ENCODE measurements at regions not wholly inside any gene's neighbourhood (a gene's known extent, or its start where the extent isn't known, plus 50 kb on each side); places are given as distances from the start of the nearest gene placed in this dataset.
"Not testable (repeated sequence)": the region's sequence is repeated elsewhere in the genome, so short reads cannot be mapped to it uniquely, and the experiment has no call there.

GRCh38 chr3:168976969-168977368 is 686.5 kb downstream of the MECOM start:
- no peak for DNase-seq (ENCODE audit: low read depth in 2 of 2)

GRCh38 chr3:168975576-168975975 is 687.9 kb downstream of the MECOM start:
- DNase-seq (ENCODE audit: low read depth in 2 of 2), result no peak

GRCh38 chr3:168974617-168975403 is 688.7 kb downstream of the MECOM start:
- no peak for DNase-seq (ENCODE audit: low read depth in 2 of 2)

GRCh38 chr3:168973897-168974296 is 689.6 kb downstream of the MECOM start:
- no peak for DNase-seq (ENCODE audit: low read depth in 2 of 2)

- no peak for DNase-seq (ENCODE audit: low read depth in 2 of 2)
Observed at GRCh38 chr3:168973206-168973605, 690.3 kb downstream of the MECOM start.

GRCh38 chr3:168968609-168969008 is 694.9 kb downstream of the MECOM start:
- no peak for DNase-seq (ENCODE audit: low read depth in 2 of 2)

DNA sequence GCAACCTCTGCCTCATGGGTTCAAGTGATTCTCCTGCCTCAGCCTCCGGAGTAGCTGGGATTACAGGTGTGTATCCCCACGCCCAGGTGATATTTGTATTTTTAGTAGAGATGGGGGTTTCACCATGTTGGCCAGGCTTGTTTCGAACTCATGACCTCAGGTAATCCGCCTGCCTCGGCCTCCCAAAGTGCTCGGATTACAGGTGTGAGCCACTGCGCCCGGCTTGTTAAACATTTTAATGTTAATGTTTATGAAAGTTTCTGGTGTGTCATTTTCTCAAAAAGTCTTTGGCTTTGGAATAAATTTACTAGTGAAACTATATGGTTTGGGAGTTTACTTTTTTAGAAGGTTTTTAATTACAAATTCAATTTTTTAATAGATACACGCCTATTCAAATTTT is 698.8 kb downstream of the MECOM start:
- DNase-seq (ENCODE audit: low read depth in 2 of 2), result no peak

DNA sequence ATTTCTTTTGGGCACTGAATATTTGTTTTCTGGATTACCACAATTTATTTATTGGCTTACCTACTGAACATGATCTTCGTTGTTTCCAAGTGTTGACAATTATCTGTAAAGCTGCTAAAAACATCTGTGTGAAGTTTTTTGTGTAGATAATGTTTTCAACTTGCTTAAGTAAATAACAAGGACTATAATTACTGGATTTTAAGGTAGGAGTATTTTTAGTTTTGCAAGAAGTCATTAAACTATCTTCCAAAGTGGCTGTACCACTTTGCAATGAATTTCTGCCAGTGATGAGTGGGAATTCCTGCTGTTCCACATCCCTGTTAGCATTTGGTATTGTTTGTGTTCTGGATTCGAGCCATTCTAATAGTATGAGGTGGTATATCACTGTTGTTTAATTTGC is 702.2 kb downstream of the MECOM start:
- no peak for DNase-seq (ENCODE audit: low read depth in 2 of 2)

DNA sequence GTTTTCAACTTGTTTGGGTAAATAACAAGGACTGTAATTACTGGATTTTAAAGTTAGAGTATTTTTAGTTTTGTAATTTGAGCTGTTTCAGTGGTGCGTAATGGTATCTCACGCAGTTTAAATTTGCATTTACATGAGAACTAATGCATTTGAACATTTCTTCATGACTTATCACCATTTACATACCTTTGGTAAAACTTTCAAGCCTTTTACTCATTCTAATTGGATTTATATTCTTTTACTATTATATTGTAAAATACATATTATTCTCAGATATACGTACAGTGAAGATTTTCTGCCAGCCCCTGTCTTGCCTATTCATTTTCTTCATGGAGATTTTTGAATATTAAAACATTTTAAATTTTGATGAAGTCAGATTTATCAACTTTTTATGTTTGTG is 703.8 kb downstream of the MECOM start:
- DNase-seq (ENCODE audit: low read depth in 2 of 2), result no peak

GRCh38 chr3:168958466-168958865 is 705.0 kb downstream of the MECOM start:
- no peak for DNase-seq (ENCODE audit: low read depth in 2 of 2)

DNA sequence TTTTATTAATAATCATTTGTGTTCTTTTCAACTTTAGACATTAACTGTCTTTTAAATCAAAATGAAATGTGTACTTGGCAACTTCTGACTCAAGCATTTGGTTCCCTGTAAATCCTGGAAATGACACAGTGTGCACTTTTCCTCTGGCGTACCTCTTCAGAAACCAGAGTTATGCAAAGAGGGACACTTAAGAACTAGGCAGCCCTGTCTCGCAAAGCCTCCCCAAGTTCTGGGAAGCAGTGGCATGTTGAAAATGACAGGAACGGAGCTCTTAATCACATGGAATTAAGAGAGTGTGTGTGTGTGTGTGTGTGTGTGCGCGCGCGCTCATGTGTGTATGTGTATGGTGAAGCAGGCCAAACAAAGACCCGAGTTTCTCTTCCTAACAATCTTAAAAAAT is 707.4 kb downstream of the MECOM start:
- DNase-seq (ENCODE audit: low read depth in 2 of 2), result no peak

GRCh38 chr3:168952551-168952950 is 711.0 kb downstream of the MECOM start:
- DNase-seq (ENCODE audit: low read depth in 2 of 2), result peak; percentile 4 to 8

DNA sequence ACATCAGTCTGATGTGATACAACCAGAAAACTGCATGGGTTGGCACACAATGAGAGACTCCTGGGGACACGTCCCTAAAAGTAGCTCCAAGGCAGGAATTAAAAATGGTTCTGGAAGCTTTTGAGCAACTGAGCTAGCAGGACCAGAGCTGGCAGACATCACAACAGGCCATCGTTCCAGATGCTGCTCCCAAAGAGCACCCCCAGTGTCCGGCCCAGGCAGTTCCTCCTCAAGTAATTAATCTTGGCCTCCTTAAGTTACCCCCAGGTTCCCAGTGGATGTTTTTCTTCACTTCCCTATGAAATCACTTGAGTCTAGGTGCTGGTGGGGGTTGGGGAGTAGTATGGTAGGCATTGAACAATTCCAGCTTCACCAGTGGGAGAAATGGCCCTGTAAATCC is 711.6 kb downstream of the MECOM start:
- no peak for DNase-seq (ENCODE audit: low read depth in 2 of 2)

GRCh38 chr3:168951368-168951767 is 712.1 kb downstream of the MECOM start:
- no peak for DNase-seq (ENCODE audit: low read depth in 2 of 2)

- no peak for DNase-seq (ENCODE audit: low read depth in 2 of 2)
Observed at GRCh38 chr3:168950622-168951021, 712.9 kb downstream of the MECOM start.

GRCh38 chr3:168939651-168940238 is 723.8 kb downstream of the MECOM start:
- no peak for DNase-seq (ENCODE audit: low read depth in 2 of 2)

GRCh38 chr3:168933614-168934013 is 729.9 kb downstream of the MECOM start:
- no peak for DNase-seq (ENCODE audit: low read depth in 2 of 2)

- DNase-seq (ENCODE audit: low read depth in 2 of 2), result not testable (repeated sequence)
Observed at GRCh38 chr3:168929997-168930396, 733.5 kb downstream of the MECOM start.

- no peak for DNase-seq (ENCODE audit: low read depth in 2 of 2)
Observed at GRCh38 chr3:168926426-168926825, 737.1 kb downstream of the MECOM start.

- DNase-seq (ENCODE audit: low read depth in 2 of 2), result no peak
Observed at GRCh38 chr3:168925568-168925967, 737.9 kb downstream of the MECOM start.

- DNase-seq (ENCODE audit: low read depth in 2 of 2), result no peak
Observed at GRCh38 chr3:168914662-168915061, 748.9 kb downstream of the MECOM start.

DNA sequence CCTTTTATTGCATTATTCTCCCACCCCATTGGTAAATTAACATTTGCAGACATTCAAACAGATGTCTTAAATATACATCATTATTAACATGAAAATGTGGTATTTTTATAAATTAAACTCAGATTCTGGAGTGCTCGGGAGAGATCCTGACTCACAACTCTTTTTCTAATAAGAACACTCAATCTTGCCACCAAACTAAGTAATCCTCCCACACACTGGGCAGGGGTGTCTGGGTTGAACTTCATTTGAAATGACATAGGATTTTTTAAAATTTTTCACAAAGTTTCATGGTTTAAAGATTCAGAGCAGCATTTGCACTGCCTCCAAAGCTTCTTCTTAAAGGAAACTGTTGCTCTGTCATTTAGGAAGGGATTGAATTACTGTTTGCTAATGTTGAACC is 754.3 kb downstream of the MECOM start:
- DNase-seq (ENCODE audit: low read depth in 2 of 2), result no peak

DNA sequence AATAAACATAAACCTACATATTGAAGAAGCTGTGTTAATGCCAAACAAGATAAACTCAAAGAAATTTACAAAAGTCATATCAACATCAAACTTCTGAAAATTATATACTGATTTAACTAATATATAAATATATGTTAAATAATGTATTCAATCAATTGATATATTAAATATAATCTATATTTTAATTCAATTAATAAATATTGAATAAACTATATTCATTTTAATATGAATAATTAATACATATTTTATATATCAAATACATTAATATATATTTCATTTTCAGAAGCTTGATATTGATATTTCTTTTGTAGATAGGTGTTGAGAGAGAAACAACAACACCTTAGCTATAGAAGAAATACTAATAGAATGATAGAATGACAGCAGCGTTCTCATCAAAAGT is 768.1 kb downstream of the MECOM start:
- no peak for DNase-seq (ENCODE audit: low read depth in 2 of 2)

DNA sequence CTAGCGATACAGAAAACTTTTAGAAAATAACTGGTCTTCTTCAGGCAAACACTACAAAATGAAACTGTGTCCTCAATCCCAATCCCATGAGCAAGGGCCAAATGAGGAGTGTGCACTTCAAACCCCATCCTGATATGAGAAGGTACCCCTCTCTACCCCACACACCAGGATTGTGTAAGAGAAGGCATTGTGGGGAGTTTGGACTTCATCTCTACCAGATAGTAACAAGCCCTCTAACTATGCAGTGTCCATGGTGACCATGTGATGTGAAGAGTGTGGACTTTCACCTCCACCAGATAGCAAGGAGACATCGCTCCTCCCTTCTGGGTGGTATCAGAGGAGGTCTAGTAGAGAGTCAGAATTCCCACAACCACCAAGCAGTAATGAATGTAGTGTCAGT is 769.3 kb downstream of the MECOM start:
- DNase-seq (ENCODE audit: low read depth in 2 of 2), result no peak

Measured in fibroblast of skin of left biceps (primary cell).